Ovary (tissue), 3 donors: ENCODE measurements at regions not wholly inside any gene's neighbourhood (a gene's known extent, or its start where the extent isn't known, plus 50 kb on each side); places are given as distances from the start of the nearest gene placed in this dataset.

Experiments
- POLR2A ChIP-seq: fragments of 450-650 bp; IDR thresholded peaks from one replicate; pipeline ENCODE4 v1.6.1; 2017; ENCODE audit warnings: antibody characterized with exemption, mild to moderate bottlenecking, moderate library complexity
- TF ChIP-seq, protein P1 (sequence below), 3 donors: fragments of 450-650 bp in 2 of 3; fragments of 200-600 bp in 1 of 3; IDR thresholded peaks; one replicate each; pipeline versions ENCODE4 v1.5.1 to v1.8.0; 2016 to 2022; ENCODE audit warnings: antibody characterized with exemption in 3 of 3, mild to moderate bottlenecking in 1 of 3
- donor health status: DM: no; HTN: no; CAD: no.

DNA sequence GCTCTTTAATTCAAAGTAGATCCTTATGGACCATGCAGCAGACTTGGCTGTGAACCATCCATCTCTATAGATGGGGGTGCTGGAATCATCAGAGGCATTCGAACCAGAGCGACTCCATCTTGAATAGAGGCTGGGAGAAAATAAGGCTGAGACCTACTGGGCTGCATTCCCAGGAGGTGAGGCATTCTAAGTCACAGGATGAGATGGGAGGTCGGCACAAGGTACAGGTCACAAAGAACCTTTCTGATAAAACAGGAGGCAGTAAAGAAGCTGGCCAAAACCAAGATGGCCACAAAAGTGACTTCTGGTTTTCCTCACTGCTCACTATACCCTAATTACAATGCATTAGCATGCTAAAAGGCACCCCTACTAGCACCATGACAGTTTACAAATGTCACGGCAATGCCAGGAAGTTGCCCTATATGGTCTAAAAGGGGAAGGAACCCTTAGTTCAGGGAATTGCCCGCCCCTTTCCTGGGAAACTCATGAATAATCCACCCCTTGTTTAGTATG is 89.2 kb upstream of the BRD7 start:
- TF ChIP-seq POLR2A, result no peak
- TF ChIP-seq, protein P1, sequence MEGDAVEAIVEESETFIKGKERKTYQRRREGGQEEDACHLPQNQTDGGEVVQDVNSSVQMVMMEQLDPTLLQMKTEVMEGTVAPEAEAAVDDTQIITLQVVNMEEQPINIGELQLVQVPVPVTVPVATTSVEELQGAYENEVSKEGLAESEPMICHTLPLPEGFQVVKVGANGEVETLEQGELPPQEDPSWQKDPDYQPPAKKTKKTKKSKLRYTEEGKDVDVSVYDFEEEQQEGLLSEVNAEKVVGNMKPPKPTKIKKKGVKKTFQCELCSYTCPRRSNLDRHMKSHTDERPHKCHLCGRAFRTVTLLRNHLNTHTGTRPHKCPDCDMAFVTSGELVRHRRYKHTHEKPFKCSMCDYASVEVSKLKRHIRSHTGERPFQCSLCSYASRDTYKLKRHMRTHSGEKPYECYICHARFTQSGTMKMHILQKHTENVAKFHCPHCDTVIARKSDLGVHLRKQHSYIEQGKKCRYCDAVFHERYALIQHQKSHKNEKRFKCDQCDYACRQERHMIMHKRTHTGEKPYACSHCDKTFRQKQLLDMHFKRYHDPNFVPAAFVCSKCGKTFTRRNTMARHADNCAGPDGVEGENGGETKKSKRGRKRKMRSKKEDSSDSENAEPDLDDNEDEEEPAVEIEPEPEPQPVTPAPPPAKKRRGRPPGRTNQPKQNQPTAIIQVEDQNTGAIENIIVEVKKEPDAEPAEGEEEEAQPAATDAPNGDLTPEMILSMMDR (IDR thresholded peaks at IDR 0.05), result no peak
